Astrocyte (in vitro differentiated cells and primary cell): ENCODE measurements at regions not wholly inside any gene's neighbourhood (a gene's known extent, or its start where the extent isn't known, plus 50 kb on each side); places are given as distances from the start of the nearest gene placed in this dataset.

Experiments
- DNase-seq: peaks from one replicate; pipeline ENCODE4 v3.0.0-alpha.2; 2010; ENCODE audit warnings: low read depth
- FAIRE-seq: peaks from 2 replicates; lab custom pipeline; 2011; peaks lifted over from hg19 to GRCh38; lab: Jason Lieb, UNC
- H2AFZ ChIP-seq: 2 replicates; pipeline ENCODE4 v1.6.0; 2012; ENCODE audit warnings: low read depth, low read length, inconsistent platforms
- H3K27ac ChIP-seq: 2 replicates; pipeline ENCODE4 v1.5.1; 2011; ENCODE audit warnings: low read depth, low read length, inconsistent platforms
- H3K27me3 ChIP-seq: 2 replicates; pipeline ENCODE4 v1.6.0; 2011; ENCODE audit warnings: low read length, inconsistent platforms; ENCODE audit not compliant: insufficient read depth
- H3K36me3 ChIP-seq: 2 replicates; pipeline ENCODE4 v1.5.1; 2011; ENCODE audit warnings: low read length, inconsistent platforms; ENCODE audit not compliant: insufficient read depth
- H3K4me1 ChIP-seq: 2 replicates; pipeline ENCODE4 v1.5.1; 2011; ENCODE audit warnings: low read length, inconsistent platforms; ENCODE audit not compliant: insufficient read depth
- H3K4me2 ChIP-seq: 2 replicates; pipeline ENCODE4 v1.6.0; 2012; ENCODE audit warnings: low read length, inconsistent platforms
- H3K4me3 ChIP-seq: 2 replicates; pipeline ENCODE4 v1.5.1; 2011; ENCODE audit warnings: low read depth, mild to moderate bottlenecking, low read length, inconsistent platforms; ENCODE audit not compliant: insufficient read depth
- H3K79me2 ChIP-seq: 2 replicates; pipeline ENCODE4 v1.6.0; 2012; ENCODE audit warnings: mild to moderate bottlenecking, low read length, inconsistent platforms; ENCODE audit not compliant: insufficient read depth
- H3K9ac ChIP-seq: 2 replicates; pipeline ENCODE4 v1.6.0; 2012; ENCODE audit warnings: mild to moderate bottlenecking, low read length, inconsistent platforms
- H3K9me3 ChIP-seq: 2 replicates; pipeline ENCODE4 v1.5.1; 2012; ENCODE audit warnings: low read depth, mild to moderate bottlenecking, low read length, inconsistent platforms; ENCODE audit not compliant: insufficient read depth
- H4K20me1 ChIP-seq: 2 replicates; pipeline ENCODE4 v1.6.0; 2012; ENCODE audit warnings: low read length, inconsistent platforms; ENCODE audit not compliant: insufficient read depth
- H3K27ac Mint-ChIP-seq: one replicate; pipeline ENCODE4 v1.8.0; 2021; ENCODE audit warnings: mild to moderate bottlenecking, mixed read lengths; ENCODE audit not compliant: unreplicated experiment
- H3K27me3 Mint-ChIP-seq: one replicate; pipeline ENCODE4 v1.8.0; 2021; ENCODE audit warnings: low read depth, mixed read lengths; ENCODE audit not compliant: unreplicated experiment
- H3K36me3 Mint-ChIP-seq: one replicate; pipeline ENCODE4 v1.8.0; 2021; ENCODE audit warnings: low read depth, mixed read lengths; ENCODE audit not compliant: unreplicated experiment
- H3K4me1 Mint-ChIP-seq: one replicate; pipeline ENCODE4 v1.8.0; 2021; ENCODE audit warnings: low read depth, mixed read lengths; ENCODE audit not compliant: unreplicated experiment
- H3K4me3 Mint-ChIP-seq: one replicate; pipeline ENCODE4 v1.8.0; 2021; ENCODE audit warnings: mild to moderate bottlenecking, moderate library complexity, mixed read lengths; ENCODE audit not compliant: unreplicated experiment
- H3K9me3 Mint-ChIP-seq: one replicate; pipeline ENCODE4 v1.8.0; 2021; ENCODE audit warnings: mild to moderate bottlenecking, mixed read lengths; ENCODE audit not compliant: unreplicated experiment
- EZH2 ChIP-seq: IDR thresholded peaks from 2 replicates; pipeline ENCODE4 v1.6.1; 2012; ENCODE audit warnings: mild to moderate bottlenecking, low read length, inconsistent platforms; ENCODE audit not compliant: insufficient read depth
- TF ChIP-seq, protein P1 (sequence below): IDR thresholded peaks from 2 replicates; pipeline ENCODE4 v1.5.1; 2011; ENCODE audit warnings: low read depth, mild to moderate bottlenecking, inconsistent platforms, low read length, moderate library complexity; ENCODE audit not compliant: insufficient read depth

DNA sequence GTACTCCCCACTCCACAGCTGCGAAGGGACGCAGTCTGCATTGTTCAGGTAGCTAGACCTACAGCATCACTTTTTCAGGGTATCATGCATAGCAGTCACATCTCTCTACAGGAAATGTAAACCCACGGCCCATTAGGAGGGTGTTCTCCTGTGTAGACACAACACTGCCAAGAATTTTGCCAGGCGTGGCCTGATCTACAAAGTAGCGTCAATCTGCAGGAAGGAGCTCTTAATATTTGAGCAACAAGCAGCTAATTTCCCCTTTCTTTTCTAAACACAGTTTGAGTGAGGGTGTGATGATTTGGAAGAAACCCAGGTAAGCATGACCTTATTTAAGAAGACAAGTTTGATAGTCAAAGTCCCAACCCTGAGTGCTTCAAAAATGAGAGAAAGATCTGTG, 419.0 kb downstream of the GADD45G start:
- FAIRE-seq (no peak), DNase-seq (no peak)
- H3K27me3 Mint-ChIP-seq = peaks cover 4% of the 10 kb centered on the region
- peaks cover 2% of the 10 kb centered on the region for H3K9me3 Mint-ChIP-seq
- Histone ChIP-seq H3K4me3 (no peak overlapping the region), H2AFZ (no peak overlapping the region), H3K27ac (no peak overlapping the region), H3K9ac (no peak overlapping the region), H3K4me1 (no peaks in the 10 kb centered on the region), H4K20me1 (no peaks in the 10 kb centered on the region), H3K36me3 (no peaks in the 10 kb centered on the region), H3K9me3 (no peaks in the 10 kb centered on the region), H3K4me2 (no peak overlapping the region), H3K27me3 (peaks cover 3% of the 10 kb centered on the region), H3K79me2 (no peaks in the 10 kb centered on the region)
- TF ChIP-seq EZH2 = no peak
- TF ChIP-seq, protein P1, sequence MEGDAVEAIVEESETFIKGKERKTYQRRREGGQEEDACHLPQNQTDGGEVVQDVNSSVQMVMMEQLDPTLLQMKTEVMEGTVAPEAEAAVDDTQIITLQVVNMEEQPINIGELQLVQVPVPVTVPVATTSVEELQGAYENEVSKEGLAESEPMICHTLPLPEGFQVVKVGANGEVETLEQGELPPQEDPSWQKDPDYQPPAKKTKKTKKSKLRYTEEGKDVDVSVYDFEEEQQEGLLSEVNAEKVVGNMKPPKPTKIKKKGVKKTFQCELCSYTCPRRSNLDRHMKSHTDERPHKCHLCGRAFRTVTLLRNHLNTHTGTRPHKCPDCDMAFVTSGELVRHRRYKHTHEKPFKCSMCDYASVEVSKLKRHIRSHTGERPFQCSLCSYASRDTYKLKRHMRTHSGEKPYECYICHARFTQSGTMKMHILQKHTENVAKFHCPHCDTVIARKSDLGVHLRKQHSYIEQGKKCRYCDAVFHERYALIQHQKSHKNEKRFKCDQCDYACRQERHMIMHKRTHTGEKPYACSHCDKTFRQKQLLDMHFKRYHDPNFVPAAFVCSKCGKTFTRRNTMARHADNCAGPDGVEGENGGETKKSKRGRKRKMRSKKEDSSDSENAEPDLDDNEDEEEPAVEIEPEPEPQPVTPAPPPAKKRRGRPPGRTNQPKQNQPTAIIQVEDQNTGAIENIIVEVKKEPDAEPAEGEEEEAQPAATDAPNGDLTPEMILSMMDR = no peak
- H3K4me3 Mint-ChIP-seq = no peak overlapping the region
- H3K36me3 Mint-ChIP-seq = no peaks in the 10 kb centered on the region
- H3K27ac Mint-ChIP-seq = no peak overlapping the region
- peaks cover 11% of the 10 kb centered on the region for H3K4me1 Mint-ChIP-seq

DNA sequence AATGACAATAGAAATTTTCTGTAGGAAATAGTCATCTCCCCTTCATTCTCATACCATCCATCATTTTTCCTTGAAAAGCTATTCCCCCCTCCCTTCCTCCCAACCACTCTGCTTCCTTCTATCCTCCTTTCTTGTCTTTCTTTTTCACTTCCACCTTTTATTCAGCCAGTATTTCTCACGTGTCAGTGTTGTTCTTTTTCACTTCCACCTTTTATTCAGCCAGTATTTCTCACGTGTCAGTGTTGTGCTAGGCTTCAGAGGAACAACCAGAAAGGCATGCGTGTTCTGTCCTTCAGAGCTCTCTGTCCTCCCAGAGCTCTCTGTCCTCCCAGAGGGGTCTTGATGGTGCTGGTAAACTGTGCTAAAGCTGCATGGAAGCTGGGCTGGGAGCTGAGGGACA, 419.6 kb downstream of the GADD45G start:
- Histone ChIP-seq H3K9me3 (no peaks in the 10 kb centered on the region), H3K4me1 (no peaks in the 10 kb centered on the region), H3K36me3 (no peaks in the 10 kb centered on the region), H3K27me3 (peaks cover 3% of the 10 kb centered on the region), H3K4me3 (no peak overlapping the region), H3K27ac (no peak overlapping the region), H2AFZ (no peak overlapping the region), H3K79me2 (no peaks in the 10 kb centered on the region), H4K20me1 (no peaks in the 10 kb centered on the region), H3K4me2 (no peak overlapping the region), H3K9ac (no peak overlapping the region)
- TF ChIP-seq, protein P1 = no peak
- no peak for TF ChIP-seq EZH2
- DNase-seq (no peak), FAIRE-seq (no peak)
- Mint-ChIP-seq H3K4me3 (no peak overlapping the region), H3K27ac (peak overlapping the region; percentile 5), H3K4me1 (peaks cover 11% of the 10 kb centered on the region), H3K27me3 (peaks cover 3% of the 10 kb centered on the region), H3K36me3 (no peaks in the 10 kb centered on the region), H3K9me3 (peaks cover 2% of the 10 kb centered on the region)

DNA sequence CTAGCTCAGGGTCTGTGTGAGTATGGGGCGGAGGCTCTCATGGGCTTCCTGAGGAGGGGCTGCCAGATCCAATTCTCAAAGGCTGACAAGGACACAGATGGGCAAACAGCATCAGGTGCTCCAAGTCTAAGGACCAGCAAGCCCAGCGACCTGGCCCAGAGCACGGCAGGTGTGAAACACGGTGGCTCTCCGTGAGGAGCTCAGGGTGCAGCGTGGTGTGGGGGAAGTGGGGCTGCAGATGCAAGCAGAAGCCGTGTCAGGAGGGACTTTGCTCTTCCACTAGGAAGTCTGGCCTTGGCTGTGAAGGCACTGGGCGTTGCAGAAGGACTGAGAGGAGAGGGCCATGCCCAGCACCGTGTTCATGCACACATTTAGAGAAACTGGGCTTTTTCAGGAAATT, 420.0 kb downstream of the GADD45G start:
- peaks cover 6% of the 10 kb centered on the region for H3K27me3 ChIP-seq
- Mint-ChIP-seq H3K4me3 (no peak overlapping the region), H3K36me3 (no peaks in the 10 kb centered on the region), H3K9me3 (peaks cover 2% of the 10 kb centered on the region), H3K27ac (no peak overlapping the region), H3K27me3 (no peaks in the 10 kb centered on the region), H3K4me1 (peaks cover 11% of the 10 kb centered on the region)
- no peaks in the 10 kb centered on the region for H3K36me3 ChIP-seq
- DNase-seq (no peak), FAIRE-seq (no peak)
- H3K9me3 ChIP-seq = no peaks in the 10 kb centered on the region
- no peaks in the 10 kb centered on the region for H3K79me2 ChIP-seq
- no peaks in the 10 kb centered on the region for H4K20me1 ChIP-seq
- H3K4me2 ChIP-seq = no peak overlapping the region
- H2AFZ ChIP-seq = no peak overlapping the region
- no peak overlapping the region for H3K9ac ChIP-seq
- H3K27ac ChIP-seq = no peak overlapping the region
- no peaks in the 10 kb centered on the region for H3K4me1 ChIP-seq
- TF ChIP-seq EZH2 = no peak
- TF ChIP-seq, protein P1 = no peak
- no peak overlapping the region for H3K4me3 ChIP-seq
